ENCODE measurements at regions not wholly inside any gene's neighbourhood (a gene's known extent, or its start where the extent isn't known, plus 50 kb on each side); places are given as distances from the start of the nearest gene placed in this dataset.

DNA sequence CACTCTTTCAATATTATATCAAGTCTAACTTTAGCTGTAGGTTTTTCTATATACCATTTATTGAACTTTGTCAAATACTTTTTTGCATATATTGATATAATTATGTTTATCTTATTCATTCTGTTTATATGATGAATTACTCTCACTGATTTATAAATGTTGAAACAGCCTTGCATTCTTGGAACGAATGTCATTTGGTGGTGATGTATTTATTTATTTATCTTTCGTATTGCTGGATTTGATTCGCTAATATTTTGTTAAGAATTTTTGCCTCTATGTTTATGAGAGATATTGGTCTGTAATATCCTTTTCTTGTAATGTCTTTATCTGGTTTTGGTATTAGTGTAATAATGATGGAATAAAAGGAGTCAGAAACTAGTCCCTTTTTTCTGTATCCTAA, 563.9 kb downstream of the ANXA1 start:
- H3K27ac ChIP-seq (ENCODE audit: low read depth, low read length): no peak overlapping the region
- H4K20me1 ChIP-seq (ENCODE audit: control insufficient read depth, insufficient read depth, low read depth, low read length): no peaks in the 10 kb centered on the region
- H3K4me1 ChIP-seq (ENCODE audit: control insufficient read depth, low read length): no peaks in the 10 kb centered on the region
- no peaks in the 10 kb centered on the region for H3K27me3 ChIP-seq (ENCODE audit: control insufficient read depth, low read length)
- no peak overlapping the region for H3K4me3 ChIP-seq (ENCODE audit: low read length)
- no peaks in the 10 kb centered on the region for H3K9me3 ChIP-seq (ENCODE audit: control insufficient read depth, insufficient read depth, low read length)
- H3K4me2 ChIP-seq (ENCODE audit: low read length): no peak overlapping the region
- no peaks in the 10 kb centered on the region for H3K9me2 ChIP-seq (replicated peaks; ENCODE audit: control insufficient read depth, low read length)
- no peak for TF ChIP-seq EZH2phosphoT487 (IDR thresholded peaks at IDR 0.05; ENCODE audit: borderline replicate concordance, low read length)
- TF ChIP-seq, protein P1, sequence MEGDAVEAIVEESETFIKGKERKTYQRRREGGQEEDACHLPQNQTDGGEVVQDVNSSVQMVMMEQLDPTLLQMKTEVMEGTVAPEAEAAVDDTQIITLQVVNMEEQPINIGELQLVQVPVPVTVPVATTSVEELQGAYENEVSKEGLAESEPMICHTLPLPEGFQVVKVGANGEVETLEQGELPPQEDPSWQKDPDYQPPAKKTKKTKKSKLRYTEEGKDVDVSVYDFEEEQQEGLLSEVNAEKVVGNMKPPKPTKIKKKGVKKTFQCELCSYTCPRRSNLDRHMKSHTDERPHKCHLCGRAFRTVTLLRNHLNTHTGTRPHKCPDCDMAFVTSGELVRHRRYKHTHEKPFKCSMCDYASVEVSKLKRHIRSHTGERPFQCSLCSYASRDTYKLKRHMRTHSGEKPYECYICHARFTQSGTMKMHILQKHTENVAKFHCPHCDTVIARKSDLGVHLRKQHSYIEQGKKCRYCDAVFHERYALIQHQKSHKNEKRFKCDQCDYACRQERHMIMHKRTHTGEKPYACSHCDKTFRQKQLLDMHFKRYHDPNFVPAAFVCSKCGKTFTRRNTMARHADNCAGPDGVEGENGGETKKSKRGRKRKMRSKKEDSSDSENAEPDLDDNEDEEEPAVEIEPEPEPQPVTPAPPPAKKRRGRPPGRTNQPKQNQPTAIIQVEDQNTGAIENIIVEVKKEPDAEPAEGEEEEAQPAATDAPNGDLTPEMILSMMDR (IDR thresholded peaks at IDR 0.05; ENCODE audit: low read depth, low read length, poor library complexity, severe bottlenecking): no peak
- H3K79me2 ChIP-seq (ENCODE audit: control insufficient read depth, low read length): no peaks in the 10 kb centered on the region
- no peaks in the 10 kb centered on the region for H3F3A ChIP-seq (ENCODE audit: control insufficient read depth, insufficient read depth)
- no peaks in the 10 kb centered on the region for H3K36me3 ChIP-seq (ENCODE audit: control insufficient read depth, low read length)

DNA sequence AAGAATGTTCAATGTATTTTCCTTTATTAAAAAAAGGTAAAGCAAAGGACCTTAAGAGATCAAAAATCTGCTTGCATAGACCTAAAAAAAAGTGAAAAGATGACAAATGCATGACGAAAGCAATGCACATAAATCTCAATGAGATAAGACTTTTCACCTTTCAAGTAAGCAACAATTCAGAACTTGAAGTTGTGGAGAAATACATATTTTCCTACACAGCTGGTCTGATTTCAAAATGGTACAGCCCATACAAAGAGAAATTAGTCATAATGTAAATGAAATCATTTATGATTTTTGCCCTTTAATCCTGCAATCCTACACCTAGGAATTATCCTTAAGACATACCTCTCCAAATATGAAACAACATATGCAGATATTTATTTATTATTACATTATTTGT, 568.0 kb downstream of the ANXA1 start:
- H3K9me3 ChIP-seq (ENCODE audit: control insufficient read depth, insufficient read depth, low read length): no peaks in the 10 kb centered on the region
- H3K79me2 ChIP-seq (ENCODE audit: control insufficient read depth, low read length): no peaks in the 10 kb centered on the region
- H3F3A ChIP-seq (ENCODE audit: control insufficient read depth, insufficient read depth): no peaks in the 10 kb centered on the region
- H3K4me2 ChIP-seq (ENCODE audit: low read length): no peak overlapping the region
- no peaks in the 10 kb centered on the region for H4K20me1 ChIP-seq (ENCODE audit: control insufficient read depth, insufficient read depth, low read depth, low read length)
- no peak overlapping the region for H3K4me3 ChIP-seq (ENCODE audit: low read length)
- TF ChIP-seq, protein P1 (IDR thresholded peaks at IDR 0.05; ENCODE audit: low read depth, low read length, poor library complexity, severe bottlenecking): no peak
- TF ChIP-seq EZH2phosphoT487 (IDR thresholded peaks at IDR 0.05; ENCODE audit: borderline replicate concordance, low read length): no peak
- H3K27me3 ChIP-seq (ENCODE audit: control insufficient read depth, low read length): no peaks in the 10 kb centered on the region
- H3K4me1 ChIP-seq (ENCODE audit: control insufficient read depth, low read length): no peaks in the 10 kb centered on the region
- H3K27ac ChIP-seq (ENCODE audit: low read depth, low read length): no peak overlapping the region
- H3K36me3 ChIP-seq (ENCODE audit: control insufficient read depth, low read length): no peaks in the 10 kb centered on the region
- H3K9me2 ChIP-seq (replicated peaks; ENCODE audit: control insufficient read depth, low read length): no peaks in the 10 kb centered on the region

DNA sequence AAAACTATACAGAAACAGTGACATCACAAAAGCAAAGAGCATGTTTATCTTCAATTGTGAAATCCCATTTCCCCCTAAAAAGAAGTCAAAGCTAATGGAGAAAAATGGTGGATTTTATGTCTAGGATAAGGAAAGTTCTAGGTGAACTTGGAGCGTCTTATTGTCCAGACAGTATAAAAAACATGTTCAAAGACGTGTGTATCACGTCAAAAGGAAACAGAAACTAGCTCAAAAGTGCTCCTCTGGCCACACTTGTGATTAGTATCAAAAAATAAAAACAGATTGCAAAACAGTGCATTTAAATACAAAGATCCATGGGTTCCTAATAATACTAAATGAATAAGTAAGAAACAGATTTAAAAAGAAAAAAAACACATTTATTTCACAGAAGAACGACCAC, 568.9 kb downstream of the ANXA1 start:
- H3K9me2 ChIP-seq (replicated peaks; ENCODE audit: control insufficient read depth, low read length): no peaks in the 10 kb centered on the region
- H3K9me3 ChIP-seq (ENCODE audit: control insufficient read depth, insufficient read depth, low read length): no peaks in the 10 kb centered on the region
- no peak overlapping the region for H3K4me2 ChIP-seq (ENCODE audit: low read length)
- H3K27me3 ChIP-seq (ENCODE audit: control insufficient read depth, low read length): no peaks in the 10 kb centered on the region
- H3K36me3 ChIP-seq (ENCODE audit: control insufficient read depth, low read length): no peaks in the 10 kb centered on the region
- no peaks in the 10 kb centered on the region for H3K79me2 ChIP-seq (ENCODE audit: control insufficient read depth, low read length)
- H3K4me3 ChIP-seq (ENCODE audit: low read length): no peak overlapping the region
- no peaks in the 10 kb centered on the region for H3F3A ChIP-seq (ENCODE audit: control insufficient read depth, insufficient read depth)
- TF ChIP-seq, protein P1 (IDR thresholded peaks at IDR 0.05; ENCODE audit: low read depth, low read length, poor library complexity, severe bottlenecking): no peak
- no peak for TF ChIP-seq EZH2phosphoT487 (IDR thresholded peaks at IDR 0.05; ENCODE audit: borderline replicate concordance, low read length)
- no peaks in the 10 kb centered on the region for H4K20me1 ChIP-seq (ENCODE audit: control insufficient read depth, insufficient read depth, low read depth, low read length)
- H3K27ac ChIP-seq (ENCODE audit: low read depth, low read length): no peak overlapping the region
- no peaks in the 10 kb centered on the region for H3K4me1 ChIP-seq (ENCODE audit: control insufficient read depth, low read length)

DNA sequence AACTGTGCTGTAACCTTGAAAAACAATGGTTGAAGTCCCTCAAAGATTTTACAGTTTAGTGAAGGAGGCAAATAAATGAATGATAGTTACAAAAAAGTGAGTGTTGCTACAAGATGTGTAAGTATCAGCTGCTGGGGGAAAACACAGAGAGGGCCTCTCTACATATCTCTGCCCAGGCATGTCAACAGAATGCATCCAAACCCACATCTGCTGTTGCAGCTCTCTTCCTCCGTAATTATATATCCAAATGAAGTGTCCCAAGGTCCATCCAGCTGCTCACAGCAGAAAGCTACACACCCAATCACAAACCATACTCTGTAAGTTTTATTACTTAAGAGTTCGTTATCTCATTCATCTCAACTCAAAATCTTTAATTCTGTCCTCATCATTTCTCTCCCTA, 584.6 kb downstream of the ANXA1 start:
- no peak overlapping the region for H3K4me3 ChIP-seq (ENCODE audit: low read length)
- H3K79me2 ChIP-seq (ENCODE audit: control insufficient read depth, low read length): no peaks in the 10 kb centered on the region
- H3K36me3 ChIP-seq (ENCODE audit: control insufficient read depth, low read length): no peaks in the 10 kb centered on the region
- H3F3A ChIP-seq (ENCODE audit: control insufficient read depth, insufficient read depth): no peaks in the 10 kb centered on the region
- H4K20me1 ChIP-seq (ENCODE audit: control insufficient read depth, insufficient read depth, low read depth, low read length): no peaks in the 10 kb centered on the region
- no peak overlapping the region for H3K27ac ChIP-seq (ENCODE audit: low read depth, low read length)
- TF ChIP-seq, protein P1 (IDR thresholded peaks at IDR 0.05; ENCODE audit: low read depth, low read length, poor library complexity, severe bottlenecking): no peak
- no peak for TF ChIP-seq EZH2phosphoT487 (IDR thresholded peaks at IDR 0.05; ENCODE audit: borderline replicate concordance, low read length)
- H3K4me1 ChIP-seq (ENCODE audit: control insufficient read depth, low read length): no peaks in the 10 kb centered on the region
- H3K9me3 ChIP-seq (ENCODE audit: control insufficient read depth, insufficient read depth, low read length): no peaks in the 10 kb centered on the region
- H3K27me3 ChIP-seq (ENCODE audit: control insufficient read depth, low read length): no peaks in the 10 kb centered on the region
- no peaks in the 10 kb centered on the region for H3K9me2 ChIP-seq (replicated peaks; ENCODE audit: control insufficient read depth, low read length)
- H3K4me2 ChIP-seq (ENCODE audit: low read length): no peak overlapping the region

All from DOHH2 (cell line).